ENCODE measurements at regions not wholly inside any gene's neighbourhood (a gene's known extent, or its start where the extent isn't known, plus 50 kb on each side); places are given as distances from the start of the nearest gene placed in this dataset.

GRCh38 chr13:100899720-100900316 is 225.2 kb upstream of the TMTC4 start:
- Histone ChIP-seq H2BK5ac (ENCODE audit: low read depth, low read length, poor library complexity) (no peak overlapping the region), H4K12ac (ENCODE audit: low read depth, low read length) (no peak overlapping the region), H4K8ac (ENCODE audit: low read depth, low read length) (no peak overlapping the region), H3K27me3 (ENCODE audit: insufficient read depth, low read length) (no peaks in the 10 kb centered on the region), H3K14ac (ENCODE audit: low read length) (no peak overlapping the region), H3K9ac (ENCODE audit: low read length) (no peak overlapping the region), H3K79me1 (ENCODE audit: low read length) (no peaks in the 10 kb centered on the region), H2BK12ac (ENCODE audit: low read length) (no peak overlapping the region), H3K23ac (ENCODE audit: low read length) (no peak overlapping the region), H3K4ac (ENCODE audit: low read depth, low read length) (no peak overlapping the region), H3K79me2 (ENCODE audit: control insufficient read depth, insufficient read depth, low read length, poor library complexity) (no peaks in the 10 kb centered on the region), H3K9me3 (ENCODE audit: insufficient read depth, low read depth, low read length) (no peaks in the 10 kb centered on the region), H4K91ac (ENCODE audit: low read depth, low read length) (no peak overlapping the region), H2BK120ac (ENCODE audit: insufficient read depth, low read length, poor library complexity) (no peak overlapping the region), H2AK5ac (ENCODE audit: low read length) (no peak overlapping the region), H3K27ac (ENCODE audit: low read depth, low read length) (no peak overlapping the region), H2AFZ (ENCODE audit: insufficient read depth, low read length, poor library complexity) (no peak overlapping the region), H3K4me2 (ENCODE audit: low read length) (no peak overlapping the region), H3K4me1 (ENCODE audit: control insufficient read depth in 1 of 2, insufficient read depth in 2 of 2, low read length in 2 of 2) (no peaks in the 10 kb centered on the region), H3K4me3 (ENCODE audit: low read depth, low read length) (no peak overlapping the region), H3K36me3 (ENCODE audit: control insufficient read depth in 1 of 2, insufficient read depth in 2 of 2, low read length in 2 of 2) (no peaks in the 10 kb centered on the region), H3K18ac (ENCODE audit: low read length) (no peak overlapping the region)
- WGBS (ENCODE audit: extremely low coverage, insufficient coverage, insufficient read length) = 100% methylated on average over 3 of the region's 5 CpGs
- DNase-seq = peak in 1 of 2 donors; percentile 17

- H3K18ac ChIP-seq (ENCODE audit: low read length) = no peak overlapping the region
- H4K12ac ChIP-seq (ENCODE audit: low read depth, low read length) = no peak overlapping the region
- H3K36me3 ChIP-seq (ENCODE audit: control insufficient read depth in 1 of 2, insufficient read depth in 2 of 2, low read length in 2 of 2) = no peaks in the 10 kb centered on the region
- no peaks in the 10 kb centered on the region for H3K79me2 ChIP-seq (ENCODE audit: control insufficient read depth, insufficient read depth, low read length, poor library complexity)
- no peak overlapping the region for H4K91ac ChIP-seq (ENCODE audit: low read depth, low read length)
- H3K4me2 ChIP-seq (ENCODE audit: low read length) = no peak overlapping the region
- no peak overlapping the region for H3K23ac ChIP-seq (ENCODE audit: low read length)
- H3K4me3 ChIP-seq (ENCODE audit: low read depth, low read length) = no peak overlapping the region
- no peak overlapping the region for H2AK5ac ChIP-seq (ENCODE audit: low read length)
- H3K27ac ChIP-seq (ENCODE audit: low read depth, low read length) = no peak overlapping the region
- H3K79me1 ChIP-seq (ENCODE audit: low read length) = no peaks in the 10 kb centered on the region
- H2BK12ac ChIP-seq (ENCODE audit: low read length) = no peak overlapping the region
- DNase-seq = no peak
- H2AFZ ChIP-seq (ENCODE audit: insufficient read depth, low read length, poor library complexity) = no peak overlapping the region
- no peak overlapping the region for H3K14ac ChIP-seq (ENCODE audit: low read length)
- no peaks in the 10 kb centered on the region for H3K9me3 ChIP-seq (ENCODE audit: insufficient read depth, low read depth, low read length)
- H3K27me3 ChIP-seq (ENCODE audit: insufficient read depth, low read length) = no peaks in the 10 kb centered on the region
- H3K9ac ChIP-seq (ENCODE audit: low read length) = no peak overlapping the region
- H2BK5ac ChIP-seq (ENCODE audit: low read depth, low read length, poor library complexity) = no peak overlapping the region
- H4K8ac ChIP-seq (ENCODE audit: low read depth, low read length) = no peak overlapping the region
- H2BK120ac ChIP-seq (ENCODE audit: insufficient read depth, low read length, poor library complexity) = no peak overlapping the region
- H3K4me1 ChIP-seq (ENCODE audit: control insufficient read depth in 1 of 2, insufficient read depth in 2 of 2, low read length in 2 of 2) = no peaks in the 10 kb centered on the region
- H3K4ac ChIP-seq (ENCODE audit: low read depth, low read length) = no peak overlapping the region
- WGBS (ENCODE audit: extremely low coverage, insufficient coverage, insufficient read length) = no CpG with 5 or more reads among the region's 1 CpG
Observed at GRCh38 chr13:100898431-100898830, 223.8 kb upstream of the TMTC4 start.

GRCh38 chr13:100895651-100896050 is 221.1 kb upstream of the TMTC4 start:
- H4K91ac ChIP-seq (ENCODE audit: low read depth, low read length) = no peak overlapping the region
- DNase-seq = no peak
- no peak overlapping the region for H3K23ac ChIP-seq (ENCODE audit: low read length)
- H2AFZ ChIP-seq (ENCODE audit: insufficient read depth, low read length, poor library complexity) = no peak overlapping the region
- no peaks in the 10 kb centered on the region for H3K79me1 ChIP-seq (ENCODE audit: low read length)
- no peak overlapping the region for H2AK5ac ChIP-seq (ENCODE audit: low read length)
- H3K9ac ChIP-seq (ENCODE audit: low read length) = no peak overlapping the region
- H2BK12ac ChIP-seq (ENCODE audit: low read length) = no peak overlapping the region
- WGBS (ENCODE audit: extremely low coverage, insufficient coverage, insufficient read length) = no CpG with 5 or more reads among the region's 2 CpGs
- H3K36me3 ChIP-seq (ENCODE audit: control insufficient read depth in 1 of 2, insufficient read depth in 2 of 2, low read length in 2 of 2) = no peaks in the 10 kb centered on the region
- no peak overlapping the region for H4K8ac ChIP-seq (ENCODE audit: low read depth, low read length)
- H3K4ac ChIP-seq (ENCODE audit: low read depth, low read length) = no peak overlapping the region
- H3K9me3 ChIP-seq (ENCODE audit: insufficient read depth, low read depth, low read length) = no peaks in the 10 kb centered on the region
- H3K14ac ChIP-seq (ENCODE audit: low read length) = no peak overlapping the region
- H4K12ac ChIP-seq (ENCODE audit: low read depth, low read length) = no peak overlapping the region
- no peak overlapping the region for H3K18ac ChIP-seq (ENCODE audit: low read length)
- no peaks in the 10 kb centered on the region for H3K79me2 ChIP-seq (ENCODE audit: control insufficient read depth, insufficient read depth, low read length, poor library complexity)
- H3K4me3 ChIP-seq (ENCODE audit: low read depth, low read length) = no peak overlapping the region
- H2BK5ac ChIP-seq (ENCODE audit: low read depth, low read length, poor library complexity) = no peak overlapping the region
- H2BK120ac ChIP-seq (ENCODE audit: insufficient read depth, low read length, poor library complexity) = no peak overlapping the region
- no peaks in the 10 kb centered on the region for H3K4me1 ChIP-seq (ENCODE audit: control insufficient read depth in 1 of 2, insufficient read depth in 2 of 2, low read length in 2 of 2)
- H3K27me3 ChIP-seq (ENCODE audit: insufficient read depth, low read length) = no peaks in the 10 kb centered on the region
- no peak overlapping the region for H3K4me2 ChIP-seq (ENCODE audit: low read length)
- H3K27ac ChIP-seq (ENCODE audit: low read depth, low read length) = no peak overlapping the region

- no peak overlapping the region for H2BK12ac ChIP-seq (ENCODE audit: low read length)
- H2AFZ ChIP-seq (ENCODE audit: insufficient read depth, low read length, poor library complexity) = no peak overlapping the region
- H3K18ac ChIP-seq (ENCODE audit: low read length) = no peak overlapping the region
- H3K27me3 ChIP-seq (ENCODE audit: insufficient read depth, low read length) = no peaks in the 10 kb centered on the region
- H4K91ac ChIP-seq (ENCODE audit: low read depth, low read length) = no peak overlapping the region
- H2BK5ac ChIP-seq (ENCODE audit: low read depth, low read length, poor library complexity) = no peak overlapping the region
- H3K27ac ChIP-seq (ENCODE audit: low read depth, low read length) = no peak overlapping the region
- no peaks in the 10 kb centered on the region for H3K36me3 ChIP-seq (ENCODE audit: control insufficient read depth in 1 of 2, insufficient read depth in 2 of 2, low read length in 2 of 2)
- no peak overlapping the region for H3K4me2 ChIP-seq (ENCODE audit: low read length)
- no peak overlapping the region for H3K14ac ChIP-seq (ENCODE audit: low read length)
- no peak overlapping the region for H4K8ac ChIP-seq (ENCODE audit: low read depth, low read length)
- no peak overlapping the region for H3K4ac ChIP-seq (ENCODE audit: low read depth, low read length)
- H3K79me1 ChIP-seq (ENCODE audit: low read length) = no peaks in the 10 kb centered on the region
- H3K9ac ChIP-seq (ENCODE audit: low read length) = no peak overlapping the region
- H3K4me1 ChIP-seq (ENCODE audit: control insufficient read depth in 1 of 2, insufficient read depth in 2 of 2, low read length in 2 of 2) = no peaks in the 10 kb centered on the region
- WGBS (ENCODE audit: extremely low coverage, insufficient coverage, insufficient read length) = no CpG with 5 or more reads among the region's 2 CpGs
- no peaks in the 10 kb centered on the region for H3K79me2 ChIP-seq (ENCODE audit: control insufficient read depth, insufficient read depth, low read length, poor library complexity)
- H2AK5ac ChIP-seq (ENCODE audit: low read length) = no peak overlapping the region
- H3K4me3 ChIP-seq (ENCODE audit: low read depth, low read length) = no peak overlapping the region
- no peak overlapping the region for H3K23ac ChIP-seq (ENCODE audit: low read length)
- H3K9me3 ChIP-seq (ENCODE audit: insufficient read depth, low read depth, low read length) = no peaks in the 10 kb centered on the region
- no peak overlapping the region for H2BK120ac ChIP-seq (ENCODE audit: insufficient read depth, low read length, poor library complexity)
- DNase-seq = no peak
- no peak overlapping the region for H4K12ac ChIP-seq (ENCODE audit: low read depth, low read length)
Observed at GRCh38 chr13:100892981-100893380, 218.4 kb upstream of the TMTC4 start.

All from trophoblast cell (in vitro differentiated cells and primary cell).